Keratinocyte (primary cell): ENCODE measurements at regions not wholly inside any gene's neighbourhood (a gene's known extent, or its start where the extent isn't known, plus 50 kb on each side); places are given as distances from the start of the nearest gene placed in this dataset.

Experiments
- CTCF ChIP-seq, 3 experiments: IDR thresholded peaks in 1 of 3; conservative IDR thresholded peaks in 1 of 3; optimal IDR thresholded peaks in 1 of 3; 2 replicates in 2 of 3; 3 replicates in 1 of 3; pipeline versions ENCODE3 to v1.5.1; 2011; ENCODE audit warnings: low read length in 3 of 3, mild to moderate bottlenecking in 3 of 3, moderate library complexity in 2 of 3, control low read depth in 1 of 3, inconsistent platforms in 1 of 3; ENCODE audit not compliant: insufficient read depth in 2 of 3; ENCODE audit errors: extremely low read depth in 1 of 3
- EZH2 ChIP-seq: IDR thresholded peaks from one replicate; pipeline ENCODE4 v1.6.1; 2012; ENCODE audit warnings: inconsistent platforms, mild to moderate bottlenecking, low read length, moderate library complexity

DNA sequence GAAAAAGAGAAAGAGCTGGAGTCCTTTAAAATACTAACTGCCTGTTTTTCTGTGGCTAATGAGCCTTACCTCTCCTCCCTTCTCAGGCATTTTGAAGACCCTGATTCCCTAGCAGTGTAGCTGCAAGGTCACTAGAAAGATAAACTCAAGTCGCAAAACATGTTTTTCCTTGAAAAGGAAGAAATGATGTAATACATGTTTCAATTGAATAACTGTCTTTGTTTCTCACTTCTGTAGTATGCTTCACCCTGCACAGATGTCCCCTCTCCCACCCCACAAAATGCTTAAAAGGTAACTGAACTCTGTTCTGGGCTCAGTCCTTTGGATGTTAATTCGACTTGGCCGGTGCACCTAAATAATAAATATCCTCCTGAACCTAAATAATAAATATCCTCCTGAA, 1350.3 kb downstream of the TMEM121 start:
- TF ChIP-seq CTCF (optimal IDR thresholded peaks at IDR 0.05 in 1 of 3, IDR thresholded peaks at IDR 0.05 in 1 of 3, conservative IDR thresholded peaks at IDR 0.05 in 1 of 3; ENCODE audit: extremely low read depth in 1 of 3, insufficient read depth in 2 of 3, low read length in 3 of 3) (no peak), EZH2 (no peak)
